AG10803 (cell line): ENCODE measurements at regions not wholly inside any gene's neighbourhood (a gene's known extent, or its start where the extent isn't known, plus 50 kb on each side); places are given as distances from the start of the nearest gene placed in this dataset.

Source experiments
- DNase-seq: peaks from one replicate; pipeline ENCODE4 v3.0.0; 2010; ENCODE audit warnings: low read depth
- H3K4me3 ChIP-seq: 2 replicates; pipeline ENCODE4 v1.5.1; 2011; ENCODE audit warnings: mild to moderate bottlenecking, low read length, control low read depth
- CTCF ChIP-seq: conservative IDR thresholded peaks from 2 replicates; pipeline ENCODE4 v1.5.1; 2011; ENCODE audit warnings: mild to moderate bottlenecking, low read length, control low read depth, inconsistent platforms

GRCh38 chr16:79757968-79758367 is 157.4 kb upstream of the MAF start:
- H3K4me3 ChIP-seq: no peak overlapping the region
- no peak for TF ChIP-seq CTCF
- no peak for DNase-seq

- no peak for DNase-seq
- H3K4me3 ChIP-seq: no peak overlapping the region
- TF ChIP-seq CTCF: no peak
Observed at GRCh38 chr16:79757163-79757562, 156.6 kb upstream of the MAF start.

DNA sequence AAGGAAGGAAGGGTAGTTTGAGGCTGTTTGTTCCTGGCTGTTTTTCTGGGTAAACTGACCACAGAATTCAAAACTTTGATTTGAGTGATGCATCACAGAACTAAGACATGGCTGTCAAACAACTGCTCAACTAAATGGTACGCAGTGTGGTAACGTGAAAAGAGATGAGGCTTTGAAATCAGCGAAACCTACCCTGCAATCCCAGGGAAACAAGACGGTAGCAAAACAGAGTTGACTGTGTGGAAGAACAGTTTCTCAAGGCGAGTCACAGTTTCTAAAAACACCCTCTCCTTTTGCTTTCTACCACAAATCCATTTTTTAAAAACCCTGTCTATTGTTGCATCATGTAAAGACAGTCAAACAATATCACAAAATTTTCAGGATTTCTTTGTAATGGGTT is 156.0 kb upstream of the MAF start:
- TF ChIP-seq CTCF: no peak

GRCh38 chr16:79754501-79754900 is 154.0 kb upstream of the MAF start:
- no peak for TF ChIP-seq CTCF
- no peak for DNase-seq
- no peak overlapping the region for H3K4me3 ChIP-seq

More for the DNA sequence above, 156.0 kb upstream of the MAF start:
- no peak for DNase-seq
- H3K4me3 ChIP-seq: no peak overlapping the region

DNA sequence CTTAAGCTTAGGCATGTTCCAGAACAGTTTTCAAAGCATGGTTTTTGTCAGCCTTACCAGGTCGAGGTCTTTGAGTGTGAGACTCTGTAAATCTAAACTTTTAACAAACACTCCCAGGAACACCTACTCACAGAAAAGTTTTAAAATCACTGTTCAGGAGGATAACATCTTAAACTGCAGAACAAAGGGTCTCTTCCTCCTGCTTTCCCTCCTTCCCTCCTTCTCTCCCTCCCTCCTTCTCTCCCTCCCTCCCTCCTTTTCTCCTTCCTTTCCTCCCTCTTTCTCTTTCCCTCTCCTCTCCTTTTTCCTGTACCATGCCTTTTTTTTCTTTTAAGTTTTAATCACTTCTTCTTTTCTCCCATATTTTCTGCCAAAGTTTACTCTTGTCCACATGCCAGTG is 153.5 kb upstream of the MAF start:
- TF ChIP-seq CTCF: no peak

DNA sequence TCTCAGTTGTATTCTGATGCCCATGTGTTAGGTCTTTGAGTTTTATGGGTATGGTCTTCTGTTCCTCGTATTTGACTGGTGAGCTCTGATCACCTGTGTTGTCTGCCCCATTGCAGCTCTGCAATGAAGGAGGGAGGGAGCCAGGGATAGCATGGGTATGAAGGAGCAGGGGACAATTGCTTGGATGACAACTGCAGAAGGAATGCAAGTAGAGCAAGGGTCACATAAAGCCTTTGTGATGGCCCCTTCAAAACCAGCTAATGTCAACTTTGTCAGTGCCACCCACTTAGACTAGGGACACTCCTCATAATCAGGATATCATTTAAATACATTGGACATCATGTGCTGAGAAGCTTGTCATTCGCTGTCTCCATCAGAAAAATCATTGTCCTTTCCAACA is 152.7 kb upstream of the MAF start:
- no peak overlapping the region for H3K4me3 ChIP-seq
- no peak for DNase-seq
- no peak for TF ChIP-seq CTCF

More for the DNA sequence above, 153.5 kb upstream of the MAF start:
- H3K4me3 ChIP-seq: no peak overlapping the region
- DNase-seq: no peak

- TF ChIP-seq CTCF: no peak
- DNase-seq: no peak
- H3K4me3 ChIP-seq: no peak overlapping the region
Observed at GRCh38 chr16:79752396-79752795, 151.9 kb upstream of the MAF start.
